K562 (cell line): ENCODE measurements at regions not wholly inside any gene's neighbourhood (a gene's known extent, or its start where the extent isn't known, plus 50 kb on each side); places are given as distances from the start of the nearest gene placed in this dataset.

Source experiments
- ATAC-seq: fragments of 200-7000 bp; cut with Tn5 transposase; 3 replicates; pipeline ENCODE4 v1.9.1; 2020; ENCODE audit warnings: moderate library complexity
- BruUV-seq: library from RNA; stranded (reverse); fragments of 400-500 nt; replicated peaks from 2 replicates; lab custom pipeline; 2021; lab: Mats Ljungman, UMichigan
- CTCF ChIA-PET: fragments of 300-600 bp; formaldehyde crosslinking; extraction: SDS; loops from one replicate; lab custom pipeline; 2021; ENCODE audit warnings: low intra/inter-chr PET ratio; lab: Yijun Ruan, JAX
- POLR2A ChIA-PET: fragments of 300-600, 350-650 bp; sonication (Branson Sonifier 250); formaldehyde crosslinking; extraction: SDS; loops from one replicate; lab custom pipeline; 2021; ENCODE audit warnings: antibody characterized with exemption, inconsistent platforms; lab: Yijun Ruan, JAX
- DNase-seq, 4 experiments: peaks; one replicate each; pipeline versions ENCODE4 v3.0.0 to v3.0.0-alpha.2; 2011 to 2018; ENCODE audit warnings: low spot score in 3 of 4, mixed read lengths in 3 of 4; ENCODE audit errors: extremely low read depth in 1 of 4
- FAIRE-seq: peaks from 2 replicates; lab custom pipeline; 2011; peaks lifted over from hg19 to GRCh38; lab: Jason Lieb, UNC
- H2AFZ ChIP-seq: 2 replicates; pipeline ENCODE4 v1.6.0; 2011; ENCODE audit warnings: low read depth, low read length, control low read depth, inconsistent platforms
- H3K27ac ChIP-seq: fragments of 200-600 bp; 3 replicates; pipeline ENCODE4 v1.8.0; 2011; ENCODE audit warnings: low read depth, mild to moderate bottlenecking, control low read depth, inconsistent platforms, low read length, moderate library complexity, mixed read lengths; ENCODE audit errors: extremely low read depth
- H3K27me3 ChIP-seq, 2 experiments: fragments of 300-600 bp in 1 of 2; 2 replicates in 1 of 2; 3 replicates in 1 of 2; pipeline versions ENCODE4 v1.6.0 to v1.8.0; 2011; ENCODE audit warnings: inconsistent platforms in 2 of 2, low read length in 2 of 2, mild to moderate bottlenecking in 1 of 2, mixed read lengths in 1 of 2, moderate library complexity in 1 of 2; ENCODE audit not compliant: control insufficient read depth in 2 of 2, insufficient read depth in 2 of 2
- H3K36me3 ChIP-seq: fragments of 300-600 bp; 3 replicates; pipeline ENCODE4 v1.8.0; 2011; ENCODE audit warnings: mild to moderate bottlenecking, low read length, inconsistent platforms; ENCODE audit not compliant: control insufficient read depth, insufficient read depth
- H3K4me1 ChIP-seq, 2 experiments: fragments of 200-600 bp in 1 of 2; replicated peaks in 1 of 2; 2 replicates in 1 of 2; 3 replicates in 1 of 2; pipeline versions ENCODE4 v1.5.1 to v1.8.0; 2011; ENCODE audit warnings: inconsistent platforms in 2 of 2, low read length in 2 of 2, mild to moderate bottlenecking in 1 of 2, mixed read lengths in 1 of 2, moderate library complexity in 1 of 2; ENCODE audit not compliant: control insufficient read depth in 2 of 2, insufficient read depth in 2 of 2
- H3K4me2 ChIP-seq: 2 replicates; pipeline ENCODE4 v1.6.1; 2011; ENCODE audit warnings: low read length, control low read depth, inconsistent platforms, mixed read lengths; ENCODE audit not compliant: insufficient read depth
- H3K4me3 ChIP-seq: fragments of 200-600 bp; sonication (generic), shearing (Covaris generic); 2 replicates; pipeline ENCODE4 v1.5.1; 2016; ENCODE audit warnings: control low read depth, inconsistent platforms
- H3K79me2 ChIP-seq: fragments of 200-600 bp; 3 replicates; pipeline ENCODE4 v1.8.0; 2011; ENCODE audit warnings: low read length, inconsistent platforms; ENCODE audit not compliant: control insufficient read depth, insufficient read depth
- H3K9ac ChIP-seq, 2 experiments: 2 replicates each; pipeline versions ENCODE4 v1.6.0 to v1.6.1; 2011; ENCODE audit warnings: low read depth in 2 of 2, low read length in 2 of 2, control low read depth in 1 of 2, inconsistent platforms in 1 of 2, mild to moderate bottlenecking in 1 of 2, mixed read lengths in 1 of 2; ENCODE audit not compliant: insufficient read depth in 1 of 2
- H3K9me1 ChIP-seq: one replicate; pipeline ENCODE4 v1.6.0; 2011; ENCODE audit warnings: inconsistent platforms, mild to moderate bottlenecking, low read length, moderate library complexity; ENCODE audit not compliant: control insufficient read depth, insufficient read depth
- H3K9me3 ChIP-seq: replicated peaks from 2 replicates; pipeline ENCODE4 v1.5.1; 2011; ENCODE audit warnings: low read depth, low read length, inconsistent platforms; ENCODE audit not compliant: control insufficient read depth, insufficient read depth
- H4K20me1 ChIP-seq: replicated peaks from 2 replicates; pipeline ENCODE4 v1.6.1; 2011; ENCODE audit warnings: low read length, inconsistent platforms, mixed read lengths; ENCODE audit not compliant: control insufficient read depth, insufficient read depth
- SMAD2 ChIP-seq: fragments of 150-350 bp; IDR thresholded peaks from 2 replicates; pipeline ENCODE4 v1.6.1; 2014; ENCODE audit warnings: low read depth, mild to moderate bottlenecking, low read length
- WGBS: fragments of 100-300 bp; shearing (Covaris generic); methylation state at CpG from one replicate; pipeline ENCODE4 v1.1.6; 2016; ENCODE audit warnings: low coverage, mixed read lengths; ENCODE audit not compliant: insufficient coverage; ENCODE audit errors: missing lambda C conversion rate; 5-methylcytosine and 5-hydroxymethylcytosine counted together
- in situ Hi-C: fragments of 300-500 bp; cut with MboI; formaldehyde crosslinking; loops from 4 replicates; pipeline ENCODE4 v1.15.0; 2018; ENCODE audit warnings: inconsistent platforms, mixed read lengths
- intact Hi-C: fragments of 100-400 bp; cut with micrococcal nuclease; formaldehyde crosslinking; loops from 2 replicates; pipeline ENCODE4 v1.14.2; 2022
- TF ChIP-seq, protein P1 (sequence below): fragments of 450-650 bp; IDR thresholded peaks from 2 replicates; pipeline ENCODE4 v1.6.1; 2017; ENCODE audit warnings: antibody characterized with exemption, mild to moderate bottlenecking

DNA sequence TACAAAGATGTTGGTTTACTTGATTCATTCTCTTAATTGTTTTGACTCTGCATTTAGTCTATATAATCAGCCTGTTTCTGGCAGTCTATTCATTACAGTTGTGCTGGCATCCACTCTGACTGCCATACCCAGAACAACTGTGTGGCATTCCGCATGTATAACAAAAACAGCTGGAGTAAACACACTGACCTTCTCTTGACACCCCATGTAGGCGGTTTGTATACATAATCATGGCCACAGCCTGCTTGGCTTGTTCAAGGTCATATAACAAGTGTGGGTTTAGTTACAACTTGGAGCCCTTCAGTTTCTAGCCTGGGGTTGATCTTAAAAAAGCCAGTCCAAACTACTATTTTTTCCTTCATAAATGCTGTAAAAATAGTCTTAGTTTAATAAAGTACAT lies 70.9 kb downstream of the MBL2 start:
- no peaks in the 10 kb centered on the region for H3K79me2 ChIP-seq
- H3K4me1 ChIP-seq: no peaks in the 10 kb centered on the region
- WGBS: 0% methylated on average over 2 of the region's 2 CpGs
- H3K27me3 ChIP-seq: no peaks in the 10 kb centered on the region
- no peak overlapping the region for H3K4me2 ChIP-seq
- ATAC-seq: no peak
- DNase-seq: no peak
- no peak overlapping the region for H3K9ac ChIP-seq
- FAIRE-seq: no peak
- POLR2A ChIA-PET: no interaction called here
- no peaks in the 10 kb centered on the region for H3K9me1 ChIP-seq
- H3K4me3 ChIP-seq: no peak overlapping the region
- intact Hi-C loops: no loop called here
- BruUV-seq: no TSS peak
- H4K20me1 ChIP-seq: no peaks in the 10 kb centered on the region
- no peaks in the 10 kb centered on the region for H3K36me3 ChIP-seq
- TF ChIP-seq SMAD2: no peak
- TF ChIP-seq, protein P1, sequence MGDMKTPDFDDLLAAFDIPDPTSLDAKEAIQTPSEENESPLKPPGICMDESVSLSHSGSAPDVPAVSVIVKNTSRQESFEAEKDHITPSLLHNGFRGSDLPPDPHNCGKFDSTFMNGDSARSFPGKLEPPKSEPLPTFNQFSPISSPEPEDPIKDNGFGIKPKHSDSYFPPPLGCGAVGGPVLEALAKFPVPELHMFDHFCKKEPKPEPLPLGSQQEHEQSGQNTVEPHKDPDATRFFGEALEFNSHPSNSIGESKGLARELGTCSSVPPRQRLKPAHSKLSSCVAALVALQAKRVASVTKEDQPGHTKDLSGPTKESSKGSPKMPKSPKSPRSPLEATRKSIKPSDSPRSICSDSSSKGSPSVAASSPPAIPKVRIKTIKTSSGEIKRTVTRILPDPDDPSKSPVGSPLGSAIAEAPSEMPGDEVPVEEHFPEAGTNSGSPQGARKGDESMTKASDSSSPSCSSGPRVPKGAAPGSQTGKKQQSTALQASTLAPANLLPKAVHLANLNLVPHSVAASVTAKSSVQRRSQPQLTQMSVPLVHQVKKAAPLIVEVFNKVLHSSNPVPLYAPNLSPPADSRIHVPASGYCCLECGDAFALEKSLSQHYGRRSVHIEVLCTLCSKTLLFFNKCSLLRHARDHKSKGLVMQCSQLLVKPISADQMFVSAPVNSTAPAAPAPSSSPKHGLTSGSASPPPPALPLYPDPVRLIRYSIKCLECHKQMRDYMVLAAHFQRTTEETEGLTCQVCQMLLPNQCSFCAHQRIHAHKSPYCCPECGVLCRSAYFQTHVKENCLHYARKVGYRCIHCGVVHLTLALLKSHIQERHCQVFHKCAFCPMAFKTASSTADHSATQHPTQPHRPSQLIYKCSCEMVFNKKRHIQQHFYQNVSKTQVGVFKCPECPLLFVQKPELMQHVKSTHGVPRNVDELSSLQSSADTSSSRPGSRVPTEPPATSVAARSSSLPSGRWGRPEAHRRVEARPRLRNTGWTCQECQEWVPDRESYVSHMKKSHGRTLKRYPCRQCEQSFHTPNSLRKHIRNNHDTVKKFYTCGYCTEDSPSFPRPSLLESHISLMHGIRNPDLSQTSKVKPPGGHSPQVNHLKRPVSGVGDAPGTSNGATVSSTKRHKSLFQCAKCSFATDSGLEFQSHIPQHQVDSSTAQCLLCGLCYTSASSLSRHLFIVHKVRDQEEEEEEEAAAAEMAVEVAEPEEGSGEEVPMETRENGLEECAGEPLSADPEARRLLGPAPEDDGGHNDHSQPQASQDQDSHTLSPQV: no peak
- TF ChIP-seq, all 486 proteins: peak for 0
- peaks cover 3% of the 10 kb centered on the region; the same call in 1 of the 2 replicates for H3K9me3 ChIP-seq
- in situ Hi-C loops: no loop called here
- H3K27ac ChIP-seq: no peak overlapping the region
- H2AFZ ChIP-seq: no peak overlapping the region
- CTCF ChIA-PET: no interaction called here
